ENCODE measurements at regions not wholly inside any gene's neighbourhood (a gene's known extent, or its start where the extent isn't known, plus 50 kb on each side); places are given as distances from the start of the nearest gene placed in this dataset.

DNA sequence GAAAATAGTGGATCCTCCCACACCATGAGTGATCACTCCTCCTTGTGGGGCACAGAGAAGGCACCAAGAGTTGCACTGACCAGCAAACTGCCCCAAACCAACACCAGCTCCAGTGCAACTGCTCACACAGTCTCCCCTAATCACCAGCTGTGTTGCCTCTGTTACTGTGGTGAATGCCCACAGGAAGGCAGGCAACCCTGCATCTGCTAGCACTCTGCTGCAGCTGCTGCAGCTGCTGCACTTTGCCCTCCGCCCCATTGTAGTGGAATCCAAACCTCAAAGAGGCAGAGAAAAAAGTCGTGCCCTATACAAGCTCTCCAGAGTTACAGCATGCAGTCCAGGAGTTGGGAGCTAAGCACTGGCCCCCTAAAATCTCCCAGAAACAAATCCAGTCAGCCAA, 339.6 kb downstream of the TRIM36 start:
- 85% methylated on average over 2 of the region's 2 CpGs for WGBS (ENCODE audit: insufficient coverage)
- TF ChIP-seq, protein P1, sequence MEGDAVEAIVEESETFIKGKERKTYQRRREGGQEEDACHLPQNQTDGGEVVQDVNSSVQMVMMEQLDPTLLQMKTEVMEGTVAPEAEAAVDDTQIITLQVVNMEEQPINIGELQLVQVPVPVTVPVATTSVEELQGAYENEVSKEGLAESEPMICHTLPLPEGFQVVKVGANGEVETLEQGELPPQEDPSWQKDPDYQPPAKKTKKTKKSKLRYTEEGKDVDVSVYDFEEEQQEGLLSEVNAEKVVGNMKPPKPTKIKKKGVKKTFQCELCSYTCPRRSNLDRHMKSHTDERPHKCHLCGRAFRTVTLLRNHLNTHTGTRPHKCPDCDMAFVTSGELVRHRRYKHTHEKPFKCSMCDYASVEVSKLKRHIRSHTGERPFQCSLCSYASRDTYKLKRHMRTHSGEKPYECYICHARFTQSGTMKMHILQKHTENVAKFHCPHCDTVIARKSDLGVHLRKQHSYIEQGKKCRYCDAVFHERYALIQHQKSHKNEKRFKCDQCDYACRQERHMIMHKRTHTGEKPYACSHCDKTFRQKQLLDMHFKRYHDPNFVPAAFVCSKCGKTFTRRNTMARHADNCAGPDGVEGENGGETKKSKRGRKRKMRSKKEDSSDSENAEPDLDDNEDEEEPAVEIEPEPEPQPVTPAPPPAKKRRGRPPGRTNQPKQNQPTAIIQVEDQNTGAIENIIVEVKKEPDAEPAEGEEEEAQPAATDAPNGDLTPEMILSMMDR (IDR thresholded peaks at IDR 0.05), result no peak
- intact Hi-C loops (cut with micrococcal nuclease), result no loop called here
- Histone ChIP-seq H4K20me1 (ENCODE audit: insufficient read depth, low read length) (no peaks in the 10 kb centered on the region), H2AFZ (ENCODE audit: insufficient read depth, low read depth, low read length, poor library complexity, severe bottlenecking) (no peak overlapping the region), H3K9ac (ENCODE audit: insufficient read depth, low read length, poor library complexity, severe bottlenecking) (no peak overlapping the region), H3K4me1 (ENCODE audit: control insufficient read depth in 1 of 2, insufficient read depth in 2 of 2, low read length in 2 of 2) (no peaks in the 10 kb centered on the region), H3K4me2 (replicated peaks; ENCODE audit: extremely low read depth, low read length, poor library complexity, severe bottlenecking) (no peak overlapping the region), H3K27ac (ENCODE audit: low read depth in 1 of 2, low read length in 2 of 2) (no peak overlapping the region), H3K79me2 (ENCODE audit: insufficient read depth, low read length) (no peaks in the 10 kb centered on the region), H3K27me3 (ENCODE audit: control insufficient read depth in 2 of 2, insufficient read depth in 2 of 2, low read length in 2 of 2) (no peaks in the 10 kb centered on the region), H3K36me3 (replicated peaks in 1 of 2; ENCODE audit: control insufficient read depth in 1 of 2, insufficient read depth in 2 of 2, low read length in 2 of 2) (no peaks in the 10 kb centered on the region), H3K4me3 (replicated peaks in 1 of 3; ENCODE audit: low read depth in 2 of 3, low read length in 3 of 3) (no peak overlapping the region), H3K9me3 (replicated peaks in 1 of 2; ENCODE audit: control insufficient read depth in 1 of 2, insufficient read depth in 1 of 2, low read length in 2 of 2) (peaks cover 12 to 16% of the 10 kb centered on the region in 2 donors)
- DNase-seq, result no peak
- H3K4me1 Mint-ChIP-seq, result no peaks in the 10 kb centered on the region
- H3K27ac Mint-ChIP-seq, result no peak overlapping the region
- H3K4me3 Mint-ChIP-seq, result no peak overlapping the region
- H3K9me3 Mint-ChIP-seq, result peaks cover 2 to 18% (median 11%) of the 10 kb centered on the region in 7 donors
- H3K36me3 Mint-ChIP-seq, result no peaks in the 10 kb centered on the region
- peaks cover 0 to 6% (median 0%) of the 10 kb centered on the region in 3 donors for H3K27me3 Mint-ChIP-seq (ENCODE audit: low read depth in 3 of 3)

DNA sequence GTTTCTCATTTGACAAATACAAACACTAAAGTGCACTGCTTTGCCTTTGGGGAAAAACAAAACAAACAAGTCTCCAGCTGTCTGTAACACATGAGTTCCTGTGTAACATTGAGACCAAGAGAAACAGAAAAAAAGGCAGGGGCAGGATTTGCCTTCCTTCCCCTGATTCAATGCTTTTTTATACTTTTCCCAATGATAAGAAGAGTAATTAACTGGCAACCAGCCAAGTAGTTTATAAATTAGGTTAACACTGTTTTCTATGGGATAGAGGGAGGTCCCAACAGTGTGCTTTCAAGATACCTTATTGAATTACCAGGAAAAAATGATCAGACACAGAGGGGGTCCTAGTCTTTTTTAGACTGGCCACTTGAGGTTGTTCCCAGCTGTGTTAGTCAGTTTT, 346.8 kb downstream of the TRIM36 start:
- TF ChIP-seq, protein P1 (IDR thresholded peaks at IDR 0.05), result no peak
- no peak for DNase-seq
- Histone ChIP-seq H3K79me2 (ENCODE audit: insufficient read depth, low read length) (no peaks in the 10 kb centered on the region), H3K27ac (ENCODE audit: low read depth in 1 of 2, low read length in 2 of 2) (no peak overlapping the region), H3K4me3 (replicated peaks in 1 of 3; ENCODE audit: low read depth in 2 of 3, low read length in 3 of 3) (no peak overlapping the region), H3K9ac (ENCODE audit: insufficient read depth, low read length, poor library complexity, severe bottlenecking) (no peak overlapping the region), H4K20me1 (ENCODE audit: insufficient read depth, low read length) (no peaks in the 10 kb centered on the region), H3K4me2 (replicated peaks; ENCODE audit: extremely low read depth, low read length, poor library complexity, severe bottlenecking) (no peak overlapping the region), H3K36me3 (replicated peaks in 1 of 2; ENCODE audit: control insufficient read depth in 1 of 2, insufficient read depth in 2 of 2, low read length in 2 of 2) (no peaks in the 10 kb centered on the region), H3K4me1 (ENCODE audit: control insufficient read depth in 1 of 2, insufficient read depth in 2 of 2, low read length in 2 of 2) (no peaks in the 10 kb centered on the region), H2AFZ (ENCODE audit: insufficient read depth, low read depth, low read length, poor library complexity, severe bottlenecking) (no peak overlapping the region), H3K9me3 (replicated peaks in 1 of 2; ENCODE audit: control insufficient read depth in 1 of 2, insufficient read depth in 1 of 2, low read length in 2 of 2) (peaks cover 19 to 28% of the 10 kb centered on the region in 2 donors), H3K27me3 (ENCODE audit: control insufficient read depth in 2 of 2, insufficient read depth in 2 of 2, low read length in 2 of 2) (no peaks in the 10 kb centered on the region)
- Mint-ChIP-seq H3K4me3 (no peak overlapping the region), H3K36me3 (no peaks in the 10 kb centered on the region), H3K27ac (no peak overlapping the region), H3K27me3 (ENCODE audit: low read depth in 3 of 3) (no peaks in the 10 kb centered on the region), H3K4me1 (no peaks in the 10 kb centered on the region), H3K9me3 (peaks cover 8 to 27% (median 13%) of the 10 kb centered on the region in 7 donors)
- intact Hi-C loops (cut with micrococcal nuclease), result no loop called here
